ENCODE measurements at regions not wholly inside any gene's neighbourhood (a gene's known extent, or its start where the extent isn't known, plus 50 kb on each side); places are given as distances from the start of the nearest gene placed in this dataset.

GRCh38 chr20:51122931-51123658 is 100.2 kb upstream of the KCNG1 start:
- H3K9ac ChIP-seq, result no peak overlapping the region
- no peak for TF ChIP-seq CTCF (IDR thresholded peaks at IDR 0.05)
- no peaks in the 10 kb centered on the region for H3K4me1 ChIP-seq
- no peak overlapping the region for H3K4me3 ChIP-seq (ENCODE audit: low read depth, low read length)
- no peaks in the 10 kb centered on the region for H3K36me3 ChIP-seq (ENCODE audit: control insufficient read depth, insufficient read depth, low read length)
- H3K79me2 ChIP-seq, result no peaks in the 10 kb centered on the region
- no peaks in the 10 kb centered on the region for H3K27me3 ChIP-seq (ENCODE audit: control insufficient read depth, insufficient read depth, low read length)
- H3K27ac ChIP-seq, result no peak overlapping the region
- no peak overlapping the region for H2AFZ ChIP-seq
- no peaks in the 10 kb centered on the region for H3K9me3 ChIP-seq (ENCODE audit: control insufficient read depth, low read length)
- H3K4me2 ChIP-seq (ENCODE audit: low read length), result no peak overlapping the region

GRCh38 chr20:51121901-51122412 is 99.0 kb upstream of the KCNG1 start:
- H3K27ac ChIP-seq, result no peak overlapping the region
- H3K9ac ChIP-seq, result no peak overlapping the region
- H3K4me1 ChIP-seq, result no peaks in the 10 kb centered on the region
- H3K27me3 ChIP-seq (ENCODE audit: control insufficient read depth, insufficient read depth, low read length), result no peaks in the 10 kb centered on the region
- H3K79me2 ChIP-seq, result no peaks in the 10 kb centered on the region
- H3K4me2 ChIP-seq (ENCODE audit: low read length), result no peak overlapping the region
- no peak overlapping the region for H3K4me3 ChIP-seq (ENCODE audit: low read depth, low read length)
- H3K9me3 ChIP-seq (ENCODE audit: control insufficient read depth, low read length), result no peaks in the 10 kb centered on the region
- TF ChIP-seq CTCF (IDR thresholded peaks at IDR 0.05), result no peak
- H2AFZ ChIP-seq, result no peak overlapping the region
- H3K36me3 ChIP-seq (ENCODE audit: control insufficient read depth, insufficient read depth, low read length), result no peaks in the 10 kb centered on the region

- Histone ChIP-seq H2AFZ (no peak overlapping the region), H3K9ac (no peak overlapping the region), H3K4me2 (ENCODE audit: low read length) (no peak overlapping the region), H3K36me3 (ENCODE audit: control insufficient read depth, insufficient read depth, low read length) (no peaks in the 10 kb centered on the region), H3K4me1 (no peaks in the 10 kb centered on the region), H3K27ac (no peak overlapping the region), H3K27me3 (ENCODE audit: control insufficient read depth, insufficient read depth, low read length) (no peaks in the 10 kb centered on the region), H3K9me3 (ENCODE audit: control insufficient read depth, low read length) (no peaks in the 10 kb centered on the region), H3K79me2 (no peaks in the 10 kb centered on the region), H3K4me3 (ENCODE audit: low read depth, low read length) (no peak overlapping the region)
- no peak for TF ChIP-seq CTCF (IDR thresholded peaks at IDR 0.05)
Measured at GRCh38 chr20:51121272-51121671, 98.4 kb upstream of the KCNG1 start.

- Histone ChIP-seq H3K27me3 (ENCODE audit: control insufficient read depth, insufficient read depth, low read length) (no peaks in the 10 kb centered on the region), H2AFZ (no peak overlapping the region), H3K79me2 (no peaks in the 10 kb centered on the region), H3K4me1 (no peaks in the 10 kb centered on the region), H3K9me3 (ENCODE audit: control insufficient read depth, low read length) (no peaks in the 10 kb centered on the region), H3K4me2 (ENCODE audit: low read length) (no peak overlapping the region), H3K9ac (no peak overlapping the region), H3K36me3 (ENCODE audit: control insufficient read depth, insufficient read depth, low read length) (no peaks in the 10 kb centered on the region), H3K27ac (no peak overlapping the region), H3K4me3 (ENCODE audit: low read depth, low read length) (no peak overlapping the region)
- TF ChIP-seq CTCF (IDR thresholded peaks at IDR 0.05), result no peak
Measured at GRCh38 chr20:51120868-51121267, 98.0 kb upstream of the KCNG1 start.

DNA sequence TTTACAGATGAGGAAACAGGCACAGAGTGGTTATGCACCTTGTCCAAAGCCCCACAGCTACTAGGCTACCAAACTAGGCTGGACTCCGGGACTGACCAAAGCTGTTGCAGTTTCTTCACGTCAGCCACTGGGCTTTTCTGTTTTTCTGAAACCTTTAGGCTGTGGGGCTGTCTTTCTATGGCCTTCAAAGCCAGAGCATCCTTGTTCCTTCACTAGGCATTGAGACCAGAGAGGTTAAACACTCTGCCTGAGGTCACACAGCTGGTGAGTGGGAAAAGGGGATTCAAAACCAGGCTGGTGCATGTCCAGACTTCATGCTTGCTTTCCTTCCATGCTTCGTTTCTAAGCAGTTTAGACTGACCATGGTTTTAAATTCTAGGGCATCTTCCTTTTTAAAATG is 97.5 kb upstream of the KCNG1 start:
- no peak for TF ChIP-seq CTCF (IDR thresholded peaks at IDR 0.05)
- Histone ChIP-seq H3K79me2 (no peaks in the 10 kb centered on the region), H3K9me3 (ENCODE audit: control insufficient read depth, low read length) (no peaks in the 10 kb centered on the region), H3K27ac (no peak overlapping the region), H3K4me3 (ENCODE audit: low read depth, low read length) (no peak overlapping the region), H2AFZ (no peak overlapping the region), H3K27me3 (ENCODE audit: control insufficient read depth, insufficient read depth, low read length) (no peaks in the 10 kb centered on the region), H3K4me1 (no peaks in the 10 kb centered on the region), H3K9ac (no peak overlapping the region), H3K36me3 (ENCODE audit: control insufficient read depth, insufficient read depth, low read length) (no peaks in the 10 kb centered on the region), H3K4me2 (ENCODE audit: low read length) (no peak overlapping the region)

All from parathyroid adenoma (tissue), 2 donors.